ENCODE measurements at regions not wholly inside any gene's neighbourhood (a gene's known extent, or its start where the extent isn't known, plus 50 kb on each side); places are given as distances from the start of the nearest gene placed in this dataset.

- BruUV-seq (replicated peaks): no TSS peak
- no peaks in the 10 kb centered on the region for H3K36me3 ChIP-seq (ENCODE audit: low read depth, low read length)
- H2AFZ ChIP-seq (ENCODE audit: low read length): no peak overlapping the region
- H3K9me2 ChIP-seq (replicated peaks; ENCODE audit: low read length): no peaks in the 10 kb centered on the region
- no peak overlapping the region for H3K9ac ChIP-seq (ENCODE audit: low read length)
- no peak overlapping the region for H3K27ac ChIP-seq (ENCODE audit: low read length)
- DNase-seq: no peak
- ChIA-PET POLR2A (ENCODE audit: unreplicated experiment) (no interaction called here), CTCF (no interaction called here)
- intact Hi-C loops (cut with micrococcal nuclease): no loop called here
- no peaks in the 10 kb centered on the region for H4K20me1 ChIP-seq (ENCODE audit: low read length)
- peaks cover 32% of the 10 kb centered on the region for H3K27me3 ChIP-seq (ENCODE audit: low read length)
- H3K4me2 ChIP-seq (ENCODE audit: low read length): no peak overlapping the region
- no peaks in the 10 kb centered on the region for H3K9me3 ChIP-seq (ENCODE audit: low read length)
- H3F3A ChIP-seq (ENCODE audit: low read length, unreplicated experiment): no peaks in the 10 kb centered on the region
- no peaks in the 10 kb centered on the region for H3K4me1 ChIP-seq (ENCODE audit: insufficient read depth, low read length)
- no peak overlapping the region for H3K4me3 ChIP-seq (ENCODE audit: low read length)
- no peak for ATAC-seq
- no peaks in the 10 kb centered on the region for H3K79me2 ChIP-seq (ENCODE audit: low read length)
- TF ChIP-seq, protein P1, sequence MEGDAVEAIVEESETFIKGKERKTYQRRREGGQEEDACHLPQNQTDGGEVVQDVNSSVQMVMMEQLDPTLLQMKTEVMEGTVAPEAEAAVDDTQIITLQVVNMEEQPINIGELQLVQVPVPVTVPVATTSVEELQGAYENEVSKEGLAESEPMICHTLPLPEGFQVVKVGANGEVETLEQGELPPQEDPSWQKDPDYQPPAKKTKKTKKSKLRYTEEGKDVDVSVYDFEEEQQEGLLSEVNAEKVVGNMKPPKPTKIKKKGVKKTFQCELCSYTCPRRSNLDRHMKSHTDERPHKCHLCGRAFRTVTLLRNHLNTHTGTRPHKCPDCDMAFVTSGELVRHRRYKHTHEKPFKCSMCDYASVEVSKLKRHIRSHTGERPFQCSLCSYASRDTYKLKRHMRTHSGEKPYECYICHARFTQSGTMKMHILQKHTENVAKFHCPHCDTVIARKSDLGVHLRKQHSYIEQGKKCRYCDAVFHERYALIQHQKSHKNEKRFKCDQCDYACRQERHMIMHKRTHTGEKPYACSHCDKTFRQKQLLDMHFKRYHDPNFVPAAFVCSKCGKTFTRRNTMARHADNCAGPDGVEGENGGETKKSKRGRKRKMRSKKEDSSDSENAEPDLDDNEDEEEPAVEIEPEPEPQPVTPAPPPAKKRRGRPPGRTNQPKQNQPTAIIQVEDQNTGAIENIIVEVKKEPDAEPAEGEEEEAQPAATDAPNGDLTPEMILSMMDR (conservative IDR thresholded peaks at IDR 0.05; ENCODE audit: low read depth, low read length): no peak
- TF ChIP-seq EZH2 (IDR thresholded peaks at IDR 0.05; ENCODE audit: low read length, unreplicated experiment) (no peak), EZH2phosphoT487 (IDR thresholded peaks at IDR 0.05; ENCODE audit: borderline replicate concordance, low read length) (peak; percentile 45; the same call in 1 of the 2 replicates)
These were observed 256.3 kb downstream of the OTUD1 start for GRCh38 chr10:23694921-23695824.

DNA sequence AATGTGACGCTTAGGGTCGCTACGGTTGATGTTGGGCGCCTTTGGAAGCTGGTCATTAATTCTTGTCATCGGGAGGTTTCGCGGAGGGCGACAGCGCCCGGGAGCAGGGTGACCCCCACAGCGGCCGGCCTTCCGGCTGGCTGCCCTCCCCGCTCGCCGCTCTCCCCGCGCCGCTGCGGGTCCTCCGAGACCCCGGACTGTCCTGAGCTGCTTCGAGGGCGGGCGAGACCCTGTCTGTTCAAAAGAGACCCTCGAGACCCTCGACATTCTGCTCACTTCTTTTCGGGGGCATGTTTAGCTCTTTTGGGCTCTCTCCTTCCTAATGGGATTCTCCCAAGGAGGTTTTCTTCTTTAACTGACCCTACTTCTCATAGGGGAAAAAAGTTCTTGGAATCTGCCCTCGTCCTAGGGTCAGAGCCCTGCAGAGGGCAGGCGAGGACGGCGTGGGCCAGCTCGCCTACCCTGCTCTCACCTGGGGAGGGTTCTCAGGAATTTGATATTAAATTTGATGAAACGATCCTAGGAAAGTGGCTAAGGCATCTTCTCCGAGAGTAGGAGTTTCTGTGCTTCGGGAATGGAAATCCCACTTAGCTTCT is 257.0 kb downstream of the OTUD1 start:
- ATAC-seq: no peak
- H2AFZ ChIP-seq (ENCODE audit: low read length): no peak overlapping the region
- no peaks in the 10 kb centered on the region for H3K36me3 ChIP-seq (ENCODE audit: low read depth, low read length)
- intact Hi-C loops (cut with micrococcal nuclease): no loop called here
- TF ChIP-seq EZH2 (IDR thresholded peaks at IDR 0.05; ENCODE audit: low read length, unreplicated experiment) (no peak), EZH2phosphoT487 (IDR thresholded peaks at IDR 0.05; ENCODE audit: borderline replicate concordance, low read length) (no peak)
- TF ChIP-seq, protein P1 (conservative IDR thresholded peaks at IDR 0.05; ENCODE audit: low read depth, low read length): no peak
- H3F3A ChIP-seq (ENCODE audit: low read length, unreplicated experiment): no peaks in the 10 kb centered on the region
- no peaks in the 10 kb centered on the region for H3K9me3 ChIP-seq (ENCODE audit: low read length)
- H3K79me2 ChIP-seq (ENCODE audit: low read length): no peaks in the 10 kb centered on the region
- CTCF ChIA-PET: no interaction called here
- H4K20me1 ChIP-seq (ENCODE audit: low read length): no peaks in the 10 kb centered on the region
- no peak overlapping the region for H3K4me2 ChIP-seq (ENCODE audit: low read length)
- H3K4me1 ChIP-seq (ENCODE audit: insufficient read depth, low read length): no peaks in the 10 kb centered on the region
- DNase-seq: no peak
- peaks cover 32% of the 10 kb centered on the region for H3K27me3 ChIP-seq (ENCODE audit: low read length)
- POLR2A ChIA-PET (ENCODE audit: unreplicated experiment): no interaction called here
- H3K9ac ChIP-seq (ENCODE audit: low read length): no peak overlapping the region
- H3K27ac ChIP-seq (ENCODE audit: low read length): no peak overlapping the region
- BruUV-seq (replicated peaks): no TSS peak
- no peak overlapping the region for H3K4me3 ChIP-seq (ENCODE audit: low read length)
- H3K9me2 ChIP-seq (replicated peaks; ENCODE audit: low read length): no peaks in the 10 kb centered on the region

GRCh38 chr10:23696476-23696875 is 257.6 kb downstream of the OTUD1 start:
- Histone ChIP-seq H3K4me3 (ENCODE audit: low read length) (no peak overlapping the region), H3K79me2 (ENCODE audit: low read length) (no peaks in the 10 kb centered on the region), H3K4me2 (ENCODE audit: low read length) (no peak overlapping the region), H3K36me3 (ENCODE audit: low read depth, low read length) (no peaks in the 10 kb centered on the region), H2AFZ (ENCODE audit: low read length) (no peak overlapping the region), H3K9me3 (ENCODE audit: low read length) (no peaks in the 10 kb centered on the region), H3K9me2 (replicated peaks; ENCODE audit: low read length) (no peaks in the 10 kb centered on the region), H3K9ac (ENCODE audit: low read length) (no peak overlapping the region), H3F3A (ENCODE audit: low read length, unreplicated experiment) (no peaks in the 10 kb centered on the region), H3K27me3 (ENCODE audit: low read length) (peaks cover 32% of the 10 kb centered on the region), H4K20me1 (ENCODE audit: low read length) (no peaks in the 10 kb centered on the region), H3K27ac (ENCODE audit: low read length) (no peak overlapping the region), H3K4me1 (ENCODE audit: insufficient read depth, low read length) (no peaks in the 10 kb centered on the region)
- no TSS peak for BruUV-seq (replicated peaks)
- DNase-seq: peak; percentile 39
- CTCF ChIA-PET: no interaction called here
- TF ChIP-seq EZH2phosphoT487 (IDR thresholded peaks at IDR 0.05; ENCODE audit: borderline replicate concordance, low read length): no peak
- TF ChIP-seq, protein P1 (conservative IDR thresholded peaks at IDR 0.05; ENCODE audit: low read depth, low read length): no peak
- no peak for TF ChIP-seq EZH2 (IDR thresholded peaks at IDR 0.05; ENCODE audit: low read length, unreplicated experiment)
- no peak for ATAC-seq
- intact Hi-C loops (cut with micrococcal nuclease): no loop called here
- POLR2A ChIA-PET (ENCODE audit: unreplicated experiment): no interaction called here
